ENCODE measurements at regions not wholly inside any gene's neighbourhood (a gene's known extent, or its start where the extent isn't known, plus 50 kb on each side); places are given as distances from the start of the nearest gene placed in this dataset.

DNA sequence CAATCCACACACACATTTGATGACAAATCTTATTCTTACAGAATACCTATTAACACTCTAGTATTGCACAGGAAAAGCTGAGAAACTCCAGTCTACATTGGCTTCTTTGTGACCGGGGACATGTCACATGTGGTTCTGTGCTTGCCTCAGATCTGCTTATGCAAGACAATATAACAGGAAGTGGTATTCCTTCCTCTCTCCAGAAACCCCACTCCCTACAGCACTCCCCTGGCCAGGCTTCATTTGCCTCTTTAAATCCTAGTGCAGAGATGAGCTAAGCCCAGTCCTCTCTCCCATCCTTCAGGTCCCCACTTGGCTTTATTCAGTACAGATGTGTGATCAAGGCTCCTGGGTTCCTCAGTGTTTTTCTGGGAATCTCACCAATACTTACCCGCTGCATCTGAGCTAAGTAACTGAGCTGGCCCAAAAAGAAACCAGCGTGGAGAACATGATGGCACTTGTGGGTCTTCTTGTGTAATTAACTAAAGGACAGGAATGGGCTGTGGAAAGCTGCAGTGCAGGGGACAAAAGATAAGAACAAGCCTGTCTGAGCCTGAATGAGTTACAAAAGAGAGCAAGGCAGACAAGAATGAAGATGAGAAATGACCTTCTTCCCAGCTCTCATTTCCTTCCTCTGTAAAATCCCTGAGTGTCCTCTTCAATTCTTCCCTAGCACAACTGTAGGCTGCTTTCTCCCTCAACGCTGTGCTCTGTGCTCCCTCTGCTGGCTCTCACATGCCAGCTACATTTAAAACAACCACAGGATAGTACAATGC lies 105.6 kb downstream of the HNRNPD start:
- Mint-ChIP-seq H3K27ac (no peak overlapping the region), H3K4me1 (ENCODE audit: low read depth) (peaks cover 11% of the 10 kb centered on the region), H3K27me3 (peaks cover 2% of the 10 kb centered on the region), H3K4me3 (ENCODE audit: low read depth) (no peak overlapping the region), H3K9me3 (ENCODE audit: low read depth) (peaks cover 4% of the 10 kb centered on the region), H3K36me3 (ENCODE audit: insufficient read depth) (no peaks in the 10 kb centered on the region)
- TF ChIP-seq CTCF (IDR thresholded peaks at IDR 0.05; ENCODE audit: unreplicated experiment) = peak; percentile 88
- DNase-seq (ENCODE audit: low spot score, unreplicated experiment) = peak; percentile 19

DNA sequence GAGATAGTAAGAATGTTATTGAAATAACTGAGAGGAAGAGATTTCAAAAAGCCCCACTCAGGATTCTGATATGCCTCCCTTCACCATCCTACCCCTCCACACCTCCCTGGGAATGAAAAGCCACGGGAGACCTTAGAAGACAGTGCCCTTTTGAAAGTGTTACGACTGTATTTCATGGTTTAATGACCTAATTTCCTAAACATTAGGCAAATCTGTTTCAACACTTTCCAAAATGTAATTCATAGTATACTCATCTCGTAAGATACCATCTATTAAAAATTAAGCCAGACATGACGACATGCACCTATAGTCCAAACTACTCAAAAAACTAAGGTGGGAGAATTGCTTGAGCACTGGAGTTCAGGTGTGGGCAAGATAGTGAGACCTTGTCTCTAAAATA lies 106.3 kb downstream of the HNRNPD start:
- Mint-ChIP-seq H3K4me1 (ENCODE audit: low read depth) (peaks cover 6% of the 10 kb centered on the region), H3K4me3 (ENCODE audit: low read depth) (no peak overlapping the region), H3K36me3 (ENCODE audit: insufficient read depth) (no peaks in the 10 kb centered on the region), H3K27me3 (no peaks in the 10 kb centered on the region), H3K9me3 (ENCODE audit: low read depth) (peaks cover 4% of the 10 kb centered on the region), H3K27ac (no peak overlapping the region)
- TF ChIP-seq CTCF (IDR thresholded peaks at IDR 0.05; ENCODE audit: unreplicated experiment) = no peak
- no peak for DNase-seq (ENCODE audit: low spot score, unreplicated experiment)

- Mint-ChIP-seq H3K9me3 (ENCODE audit: low read depth) (peaks cover 7% of the 10 kb centered on the region), H3K36me3 (ENCODE audit: insufficient read depth) (no peaks in the 10 kb centered on the region), H3K4me3 (ENCODE audit: low read depth) (no peak overlapping the region), H3K27me3 (no peaks in the 10 kb centered on the region), H3K4me1 (ENCODE audit: low read depth) (no peaks in the 10 kb centered on the region), H3K27ac (no peak overlapping the region)
- TF ChIP-seq CTCF (IDR thresholded peaks at IDR 0.05; ENCODE audit: unreplicated experiment) = no peak
- no peak for DNase-seq (ENCODE audit: low spot score, unreplicated experiment)
Observed at GRCh38 chr4:82266345-82266744, 107.4 kb downstream of the HNRNPD start.

DNA sequence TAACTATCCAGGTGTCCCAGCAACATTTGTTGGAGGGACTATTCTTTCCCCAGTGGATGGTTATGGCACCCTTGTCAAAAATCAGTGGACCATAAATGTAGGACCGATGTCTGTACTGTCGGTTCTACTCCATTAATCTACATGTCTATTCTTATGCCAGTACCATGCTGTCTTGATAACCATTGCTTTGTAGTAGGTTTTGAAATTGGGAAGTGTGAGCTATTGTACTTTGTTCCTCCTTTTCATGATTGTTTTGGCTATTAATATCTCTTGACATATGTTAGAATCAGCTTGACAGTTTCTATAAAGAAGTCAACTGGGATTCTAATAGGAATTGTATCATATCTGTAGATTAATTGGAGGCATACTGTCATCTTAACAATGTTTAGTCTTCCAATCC lies 112.7 kb downstream of the HNRNPD start:
- no peaks in the 10 kb centered on the region for H3K4me1 Mint-ChIP-seq (ENCODE audit: low read depth)
- no peak for DNase-seq (ENCODE audit: low spot score, unreplicated experiment)
- no peak overlapping the region for H3K27ac Mint-ChIP-seq
- H3K4me3 Mint-ChIP-seq (ENCODE audit: low read depth) = no peak overlapping the region
- H3K9me3 Mint-ChIP-seq (ENCODE audit: low read depth) = peaks cover 11% of the 10 kb centered on the region
- no peak for TF ChIP-seq CTCF (IDR thresholded peaks at IDR 0.05; ENCODE audit: unreplicated experiment)
- H3K36me3 Mint-ChIP-seq (ENCODE audit: insufficient read depth) = no peaks in the 10 kb centered on the region
- H3K27me3 Mint-ChIP-seq = no peaks in the 10 kb centered on the region

DNA sequence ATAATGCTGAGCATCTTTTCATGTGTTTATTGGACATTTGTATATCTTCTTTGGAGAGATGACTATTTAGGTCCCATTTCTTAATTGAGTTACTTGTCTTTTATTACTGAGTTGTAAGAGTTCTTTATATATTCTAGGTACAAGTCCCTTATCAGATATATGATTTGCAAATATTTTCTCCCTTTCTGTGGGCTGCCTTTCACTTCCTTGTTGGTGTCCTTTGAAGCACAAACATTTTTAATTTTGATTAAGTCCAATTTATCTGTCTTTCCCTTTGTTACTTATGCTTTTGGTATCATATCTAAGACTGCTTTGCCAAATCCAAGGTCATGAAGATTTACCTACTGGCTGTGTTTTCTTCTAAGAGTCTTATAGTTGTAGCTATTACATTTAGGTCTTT lies 113.2 kb downstream of the HNRNPD start:
- no peak for TF ChIP-seq CTCF (IDR thresholded peaks at IDR 0.05; ENCODE audit: unreplicated experiment)
- Mint-ChIP-seq H3K4me3 (ENCODE audit: low read depth) (no peak overlapping the region), H3K9me3 (ENCODE audit: low read depth) (peaks cover 11% of the 10 kb centered on the region), H3K27me3 (no peaks in the 10 kb centered on the region), H3K36me3 (ENCODE audit: insufficient read depth) (no peaks in the 10 kb centered on the region), H3K27ac (no peak overlapping the region), H3K4me1 (ENCODE audit: low read depth) (no peaks in the 10 kb centered on the region)
- no peak for DNase-seq (ENCODE audit: low spot score, unreplicated experiment)
